Liver (tissue), 3 donors: ENCODE measurements at regions not wholly inside any gene's neighbourhood (a gene's known extent, or its start where the extent isn't known, plus 50 kb on each side); places are given as distances from the start of the nearest gene placed in this dataset.

Experiments used
- EGR1 ChIP-seq, 2 donors: IDR thresholded peaks; 2 replicates each; pipeline ENCODE4 v1.6.1; 2016 to 2018; ENCODE audit warnings: antibody characterized with exemption in 2 of 2, low read depth in 2 of 2
- FOXA1 ChIP-seq: IDR thresholded peaks from 2 replicates; pipeline ENCODE4 v1.6.1; 2016; ENCODE audit warnings: antibody characterized with exemption
- GABPA ChIP-seq, 2 donors: IDR thresholded peaks in 1 of 2; conservative IDR thresholded peaks in 1 of 2; 2 replicates each; pipeline ENCODE4 v1.6.1; 2016; ENCODE audit warnings: antibody characterized with exemption in 2 of 2, mild to moderate bottlenecking in 1 of 2, moderate library complexity in 1 of 2
- HNF4A ChIP-seq, 2 donors: conservative IDR thresholded peaks; 2 replicates each; pipeline ENCODE4 v1.6.1; 2016; ENCODE audit warnings: antibody characterized with exemption in 2 of 2, mild to moderate bottlenecking in 2 of 2
- JUND ChIP-seq, 2 donors: IDR thresholded peaks; 2 replicates each; pipeline ENCODE4 v1.6.1; 2016; ENCODE audit warnings: antibody characterized with exemption in 2 of 2
- NR2F2 ChIP-seq: IDR thresholded peaks from 2 replicates; pipeline ENCODE4 v1.6.1; 2016; ENCODE audit warnings: antibody characterized with exemption
- RAD21 ChIP-seq, 2 donors: IDR thresholded peaks; 2 replicates each; pipeline ENCODE4 v1.6.1; 2016; ENCODE audit warnings: antibody characterized with exemption in 2 of 2, mild to moderate bottlenecking in 2 of 2
- SP1 ChIP-seq: IDR thresholded peaks from 2 replicates; pipeline ENCODE4 v1.6.1; 2018; ENCODE audit warnings: antibody characterized with exemption, mild to moderate bottlenecking
- TAF1 ChIP-seq: conservative IDR thresholded peaks from 2 replicates; pipeline ENCODE4 v1.6.1; 2016; ENCODE audit warnings: antibody characterized with exemption, mild to moderate bottlenecking
- YY1 ChIP-seq: IDR thresholded peaks from 2 replicates; pipeline ENCODE4 v1.6.1; 2016; ENCODE audit warnings: antibody characterized with exemption, mild to moderate bottlenecking
- TF ChIP-seq, protein P1 (sequence below): fragments of 150-350 bp; IDR thresholded peaks from 2 replicates; pipeline ENCODE4 v1.5.1; 2017; ENCODE audit warnings: improper control_type of control experiment, low read depth, low read length; ENCODE audit not compliant: missing input control
- TF ChIP-seq, protein P2 (sequence below): IDR thresholded peaks from 2 replicates; pipeline ENCODE4 v1.6.1; 2016; ENCODE audit warnings: antibody characterized with exemption
- TF ChIP-seq, protein P3 (sequence below): IDR thresholded peaks from 2 replicates; pipeline ENCODE4 v1.6.1; 2016; ENCODE audit warnings: antibody characterized with exemption
- TF ChIP-seq, protein P4 (sequence below): IDR thresholded peaks from 2 replicates; pipeline ENCODE4 v1.6.1; 2016; ENCODE audit warnings: antibody characterized with exemption, mild to moderate bottlenecking
- donor health status: healthy.
- donor health status: healthy.

DNA sequence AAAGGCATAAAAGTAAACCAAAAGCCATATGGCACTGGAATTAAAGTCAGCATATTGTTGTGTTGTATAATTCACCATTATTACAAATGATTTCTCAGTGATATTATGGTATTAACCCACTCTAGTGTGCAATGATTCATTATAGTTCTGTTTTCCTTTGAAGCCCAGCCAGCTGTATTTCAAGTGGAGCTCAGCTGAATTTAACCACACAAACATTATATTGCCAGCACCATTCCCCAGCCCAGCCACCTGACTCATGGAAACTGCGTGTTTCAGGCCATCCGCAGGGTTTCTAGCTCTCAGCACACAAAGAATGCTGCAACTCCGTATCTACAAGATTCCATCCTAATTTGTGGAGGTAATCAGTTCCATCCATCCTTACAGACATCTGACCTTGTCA lies 166.8 kb upstream of the CHAC2 start:
- no peak for TF ChIP-seq JUND (IDR thresholded peaks at IDR 0.05)
- TF ChIP-seq, protein P1, sequence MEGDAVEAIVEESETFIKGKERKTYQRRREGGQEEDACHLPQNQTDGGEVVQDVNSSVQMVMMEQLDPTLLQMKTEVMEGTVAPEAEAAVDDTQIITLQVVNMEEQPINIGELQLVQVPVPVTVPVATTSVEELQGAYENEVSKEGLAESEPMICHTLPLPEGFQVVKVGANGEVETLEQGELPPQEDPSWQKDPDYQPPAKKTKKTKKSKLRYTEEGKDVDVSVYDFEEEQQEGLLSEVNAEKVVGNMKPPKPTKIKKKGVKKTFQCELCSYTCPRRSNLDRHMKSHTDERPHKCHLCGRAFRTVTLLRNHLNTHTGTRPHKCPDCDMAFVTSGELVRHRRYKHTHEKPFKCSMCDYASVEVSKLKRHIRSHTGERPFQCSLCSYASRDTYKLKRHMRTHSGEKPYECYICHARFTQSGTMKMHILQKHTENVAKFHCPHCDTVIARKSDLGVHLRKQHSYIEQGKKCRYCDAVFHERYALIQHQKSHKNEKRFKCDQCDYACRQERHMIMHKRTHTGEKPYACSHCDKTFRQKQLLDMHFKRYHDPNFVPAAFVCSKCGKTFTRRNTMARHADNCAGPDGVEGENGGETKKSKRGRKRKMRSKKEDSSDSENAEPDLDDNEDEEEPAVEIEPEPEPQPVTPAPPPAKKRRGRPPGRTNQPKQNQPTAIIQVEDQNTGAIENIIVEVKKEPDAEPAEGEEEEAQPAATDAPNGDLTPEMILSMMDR = no peak
- TF ChIP-seq RAD21 (IDR thresholded peaks at IDR 0.05) = no peak
- TF ChIP-seq, protein P2, sequence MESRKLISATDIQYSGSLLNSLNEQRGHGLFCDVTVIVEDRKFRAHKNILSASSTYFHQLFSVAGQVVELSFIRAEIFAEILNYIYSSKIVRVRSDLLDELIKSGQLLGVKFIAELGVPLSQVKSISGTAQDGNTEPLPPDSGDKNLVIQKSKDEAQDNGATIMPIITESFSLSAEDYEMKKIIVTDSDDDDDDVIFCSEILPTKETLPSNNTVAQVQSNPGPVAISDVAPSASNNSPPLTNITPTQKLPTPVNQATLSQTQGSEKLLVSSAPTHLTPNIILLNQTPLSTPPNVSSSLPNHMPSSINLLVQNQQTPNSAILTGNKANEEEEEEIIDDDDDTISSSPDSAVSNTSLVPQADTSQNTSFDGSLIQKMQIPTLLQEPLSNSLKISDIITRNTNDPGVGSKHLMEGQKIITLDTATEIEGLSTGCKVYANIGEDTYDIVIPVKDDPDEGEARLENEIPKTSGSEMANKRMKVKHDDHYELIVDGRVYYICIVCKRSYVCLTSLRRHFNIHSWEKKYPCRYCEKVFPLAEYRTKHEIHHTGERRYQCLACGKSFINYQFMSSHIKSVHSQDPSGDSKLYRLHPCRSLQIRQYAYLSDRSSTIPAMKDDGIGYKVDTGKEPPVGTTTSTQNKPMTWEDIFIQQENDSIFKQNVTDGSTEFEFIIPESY = no peak
- TF ChIP-seq, protein P3, sequence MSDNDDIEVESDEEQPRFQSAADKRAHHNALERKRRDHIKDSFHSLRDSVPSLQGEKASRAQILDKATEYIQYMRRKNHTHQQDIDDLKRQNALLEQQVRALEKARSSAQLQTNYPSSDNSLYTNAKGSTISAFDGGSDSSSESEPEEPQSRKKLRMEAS = no peak
- TF ChIP-seq EGR1 (IDR thresholded peaks at IDR 0.05; ENCODE audit: low read depth in 2 of 2) = no peak
- no peak for TF ChIP-seq GABPA (IDR thresholded peaks at IDR 0.05 in 1 of 2, conservative IDR thresholded peaks at IDR 0.05 in 1 of 2)
- TF ChIP-seq HNF4A (conservative IDR thresholded peaks at IDR 0.05) = no peak
- no peak for TF ChIP-seq FOXA1
- TF ChIP-seq, protein P4, sequence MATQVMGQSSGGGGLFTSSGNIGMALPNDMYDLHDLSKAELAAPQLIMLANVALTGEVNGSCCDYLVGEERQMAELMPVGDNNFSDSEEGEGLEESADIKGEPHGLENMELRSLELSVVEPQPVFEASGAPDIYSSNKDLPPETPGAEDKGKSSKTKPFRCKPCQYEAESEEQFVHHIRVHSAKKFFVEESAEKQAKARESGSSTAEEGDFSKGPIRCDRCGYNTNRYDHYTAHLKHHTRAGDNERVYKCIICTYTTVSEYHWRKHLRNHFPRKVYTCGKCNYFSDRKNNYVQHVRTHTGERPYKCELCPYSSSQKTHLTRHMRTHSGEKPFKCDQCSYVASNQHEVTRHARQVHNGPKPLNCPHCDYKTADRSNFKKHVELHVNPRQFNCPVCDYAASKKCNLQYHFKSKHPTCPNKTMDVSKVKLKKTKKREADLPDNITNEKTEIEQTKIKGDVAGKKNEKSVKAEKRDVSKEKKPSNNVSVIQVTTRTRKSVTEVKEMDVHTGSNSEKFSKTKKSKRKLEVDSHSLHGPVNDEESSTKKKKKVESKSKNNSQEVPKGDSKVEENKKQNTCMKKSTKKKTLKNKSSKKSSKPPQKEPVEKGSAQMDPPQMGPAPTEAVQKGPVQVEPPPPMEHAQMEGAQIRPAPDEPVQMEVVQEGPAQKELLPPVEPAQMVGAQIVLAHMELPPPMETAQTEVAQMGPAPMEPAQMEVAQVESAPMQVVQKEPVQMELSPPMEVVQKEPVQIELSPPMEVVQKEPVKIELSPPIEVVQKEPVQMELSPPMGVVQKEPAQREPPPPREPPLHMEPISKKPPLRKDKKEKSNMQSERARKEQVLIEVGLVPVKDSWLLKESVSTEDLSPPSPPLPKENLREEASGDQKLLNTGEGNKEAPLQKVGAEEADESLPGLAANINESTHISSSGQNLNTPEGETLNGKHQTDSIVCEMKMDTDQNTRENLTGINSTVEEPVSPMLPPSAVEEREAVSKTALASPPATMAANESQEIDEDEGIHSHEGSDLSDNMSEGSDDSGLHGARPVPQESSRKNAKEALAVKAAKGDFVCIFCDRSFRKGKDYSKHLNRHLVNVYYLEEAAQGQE = no peak
- TF ChIP-seq NR2F2 = no peak
- TF ChIP-seq YY1 = no peak
- TF ChIP-seq TAF1 = no peak
- no peak for TF ChIP-seq SP1
